PC-3 (cell line): ENCODE measurements at regions not wholly inside any gene's neighbourhood (a gene's known extent, or its start where the extent isn't known, plus 50 kb on each side); places are given as distances from the start of the nearest gene placed in this dataset.

Experiments used
- ATAC-seq: fragments of 200-7000 bp; cut with Tn5 transposase; 2 replicates; pipeline ENCODE4 v1.9.1; 2020; ENCODE audit warnings: mild to moderate bottlenecking, moderate library complexity
- BruUV-seq: library from RNA; stranded (reverse); fragments of 400-500 nt; replicated peaks from 2 replicates; lab custom pipeline; 2021; lab: Mats Ljungman, UMichigan
- CTCF ChIA-PET: fragments of 300-600 bp; sonication (Branson Sonifier 250); formaldehyde crosslinking; loops from one replicate; lab custom pipeline; 2022; ENCODE audit warnings: antibody characterized with exemption; lab: Charles Lee
- POLR2A ChIA-PET: fragments of 300-600 bp; sonication (Branson Sonifier 250); formaldehyde crosslinking; loops from one replicate; lab custom pipeline; 2022; ENCODE audit warnings: antibody characterized with exemption; ENCODE audit not compliant: unreplicated experiment; lab: Charles Lee
- DNase-seq: peaks from one replicate; pipeline ENCODE4 v3.0.0-alpha.2; 2015
- H2AFZ ChIP-seq: fragments of 300-600 bp; sonication (generic); 2 replicates; pipeline ENCODE4 v1.6.0; 2016; ENCODE audit warnings: antibody characterized with exemption, low read length
- H3F3A ChIP-seq: fragments of 300-600 bp; sonication (generic); one replicate; pipeline ENCODE4 v1.6.0; 2017; ENCODE audit warnings: antibody characterized with exemption, low read length, control low read depth, mild to moderate bottlenecking; ENCODE audit not compliant: unreplicated experiment
- H3K27ac ChIP-seq: fragments of 300-600 bp; sonication (generic); 2 replicates; pipeline ENCODE4 v1.5.1; 2016; ENCODE audit warnings: mild to moderate bottlenecking, low read length
- H3K27me3 ChIP-seq: fragments of 300-600 bp; sonication (generic); 2 replicates; pipeline ENCODE4 v1.6.1; 2016; ENCODE audit warnings: low read length, mixed read lengths
- H3K36me3 ChIP-seq: fragments of 300-600 bp; sonication (generic); 2 replicates; pipeline ENCODE4 v1.6.1; 2016; ENCODE audit warnings: low read depth, mixed run types, low read length, mixed read lengths
- H3K4me1 ChIP-seq: fragments of 300-600 bp; sonication (generic); 2 replicates; pipeline ENCODE4 v1.5.1; 2016; ENCODE audit warnings: low read length; ENCODE audit not compliant: insufficient read depth
- H3K4me2 ChIP-seq: fragments of 300-600 bp; sonication (generic); 2 replicates; pipeline ENCODE4 v1.6.0; 2016; ENCODE audit warnings: low read length
- H3K4me3 ChIP-seq: fragments of 300-600 bp; sonication (generic); 2 replicates; pipeline ENCODE4 v1.5.1; 2016; ENCODE audit warnings: mild to moderate bottlenecking, low read length, mixed read lengths
- H3K79me2 ChIP-seq: fragments of 300-600 bp; sonication (generic); 2 replicates; pipeline ENCODE4 v1.6.1; 2017; ENCODE audit warnings: low read length, mixed read lengths
- H3K9ac ChIP-seq: fragments of 300-600 bp; sonication (generic); 2 replicates; pipeline ENCODE4 v1.6.0; 2016; ENCODE audit warnings: mild to moderate bottlenecking, low read length
- H3K9me2 ChIP-seq: fragments of 300-600 bp; sonication (generic); replicated peaks from 2 replicates; pipeline ENCODE4 v1.6.1; 2016; ENCODE audit warnings: mixed run types, low read length, mixed read lengths
- H3K9me3 ChIP-seq: fragments of 300-600 bp; sonication (generic); 2 replicates; pipeline ENCODE4 v1.6.1; 2016; ENCODE audit warnings: low read length, mixed read lengths
- H4K20me1 ChIP-seq: fragments of 300-600 bp; sonication (generic); 2 replicates; pipeline ENCODE4 v1.6.1; 2016; ENCODE audit warnings: low read length, mixed read lengths
- CTCF ChIP-seq: fragments of 300-600 bp; sonication (generic); conservative IDR thresholded peaks from 2 replicates; pipeline ENCODE4 v1.5.1; 2017; ENCODE audit warnings: antibody characterized with exemption, low read depth, mild to moderate bottlenecking, low read length
- EZH2 ChIP-seq: fragments of 300-600 bp; sonication (generic); IDR thresholded peaks from one replicate; pipeline ENCODE4 v1.6.1; 2017; ENCODE audit warnings: antibody characterized with exemption, mild to moderate bottlenecking, low read length; ENCODE audit not compliant: unreplicated experiment
- EZH2phosphoT487 ChIP-seq: fragments of 300-600 bp; sonication (generic); IDR thresholded peaks from 2 replicates; pipeline ENCODE4 v1.6.1; 2018; ENCODE audit warnings: mild to moderate bottlenecking, antibody characterized with exemption, low read length, borderline replicate concordance
- intact Hi-C: fragments of 100-400 bp; cut with micrococcal nuclease; formaldehyde crosslinking; loops from 2 replicates; pipeline ENCODE4 v1.9.0; 2023

GRCh38 chr3:187839422-187839821 lies 94.2 kb upstream of the BCL6 start:
- Histone ChIP-seq H3F3A (no peaks in the 10 kb centered on the region), H3K9me3 (no peaks in the 10 kb centered on the region), H4K20me1 (no peaks in the 10 kb centered on the region), H3K27me3 (no peaks in the 10 kb centered on the region), H2AFZ (no peak overlapping the region), H3K9ac (no peak overlapping the region), H3K4me2 (no peak overlapping the region), H3K27ac (no peak overlapping the region), H3K4me3 (no peak overlapping the region), H3K4me1 (no peaks in the 10 kb centered on the region), H3K36me3 (no peaks in the 10 kb centered on the region), H3K9me2 (no peaks in the 10 kb centered on the region), H3K79me2 (no peaks in the 10 kb centered on the region)
- BruUV-seq = no TSS peak
- TF ChIP-seq EZH2 (no peak), EZH2phosphoT487 (no peak), CTCF (no peak)
- CTCF ChIA-PET = no interaction called here
- 0 out of 2 replicates have a peak, but pooled peaks have one; percentile 27 for ATAC-seq
- DNase-seq = peak; percentile 19
- POLR2A ChIA-PET = interaction anchor here (0.6 kb wide), 1 partner anchor 89 kb away, joined by 3 read pairs; no protein-coding TSS in a partner anchor
- intact Hi-C loops = no loop called here

- Histone ChIP-seq H3K36me3 (no peaks in the 10 kb centered on the region), H3K79me2 (no peaks in the 10 kb centered on the region), H4K20me1 (no peaks in the 10 kb centered on the region), H3K4me2 (no peak overlapping the region), H3K9me3 (no peaks in the 10 kb centered on the region), H3K4me3 (no peak overlapping the region), H3K9me2 (no peaks in the 10 kb centered on the region), H3K27me3 (no peaks in the 10 kb centered on the region), H3K4me1 (no peaks in the 10 kb centered on the region), H3K9ac (no peak overlapping the region), H3F3A (no peaks in the 10 kb centered on the region), H2AFZ (no peak overlapping the region), H3K27ac (no peak overlapping the region)
- ATAC-seq = no peak
- ChIA-PET CTCF (no interaction called here), POLR2A (interaction anchor here (0.6 kb wide), 1 partner anchor 454 kb away, joined by 4 read pairs; no protein-coding TSS in a partner anchor)
- DNase-seq = no peak
- BruUV-seq = no TSS peak
- TF ChIP-seq EZH2phosphoT487 = no peak
- TF ChIP-seq CTCF = no peak
- TF ChIP-seq EZH2 = no peak
- intact Hi-C loops = no loop called here
Observed at GRCh38 chr3:187840856-187841255, 95.6 kb upstream of the BCL6 start.

GRCh38 chr3:187841560-187841959 lies 96.3 kb upstream of the BCL6 start:
- BruUV-seq = no TSS peak

More at GRCh38 chr3:187841560-187841959, 96.3 kb upstream of the BCL6 start:
- Histone ChIP-seq H3K9me2 (no peaks in the 10 kb centered on the region), H2AFZ (no peak overlapping the region), H3F3A (no peaks in the 10 kb centered on the region), H3K27me3 (no peaks in the 10 kb centered on the region), H3K79me2 (no peaks in the 10 kb centered on the region), H3K4me2 (no peak overlapping the region), H3K36me3 (no peaks in the 10 kb centered on the region), H3K27ac (no peak overlapping the region), H3K9me3 (no peaks in the 10 kb centered on the region), H3K4me1 (no peaks in the 10 kb centered on the region), H4K20me1 (no peaks in the 10 kb centered on the region), H3K9ac (no peak overlapping the region), H3K4me3 (no peak overlapping the region)
- DNase-seq = peak; percentile 66
- ATAC-seq = peak; percentile 33; the same call in 1 of the 2 replicates
- CTCF ChIA-PET = no interaction called here
- POLR2A ChIA-PET = no interaction called here
- intact Hi-C loops = no loop called here
- TF ChIP-seq EZH2 (no peak), EZH2phosphoT487 (no peak), CTCF (no peak)
